Smooth muscle cell of the brain vasculature (primary cell): ENCODE measurements at regions not wholly inside any gene's neighbourhood (a gene's known extent, or its start where the extent isn't known, plus 50 kb on each side); places are given as distances from the start of the nearest gene placed in this dataset.
"Not testable (repeated sequence)": the region's sequence is repeated elsewhere in the genome, so short reads cannot be mapped to it uniquely, and the experiment has no call there.

Experiments
- DNase-seq: peaks from one replicate; pipeline ENCODE4 v3.0.0-alpha.2; 2012; ENCODE audit warnings: low read depth, low spot score

GRCh38 chrX:74080165-74080564 is 223.8 kb upstream of the ZCCHC13 start:
- DNase-seq, result no peak

GRCh38 chrX:74065831-74066390 is 213.4 kb upstream of the XIST start:
- no peak for DNase-seq

- no peak for DNase-seq
Measured at GRCh38 chrX:74063426-74064155, 211.1 kb upstream of the XIST start.

- DNase-seq, result no peak
Measured at GRCh38 chrX:74061879-74062278, 209.4 kb upstream of the XIST start.

- no peak for DNase-seq
Measured at GRCh38 chrX:74049126-74049525, 196.6 kb upstream of the XIST start.

GRCh38 chrX:74034066-74034465 is 181.6 kb upstream of the XIST start:
- not testable (repeated sequence) for DNase-seq

GRCh38 chrX:74031527-74031926 is 179.0 kb upstream of the XIST start:
- not testable (repeated sequence) for DNase-seq

GRCh38 chrX:74030766-74031165 is 178.3 kb upstream of the XIST start:
- DNase-seq, result not testable (repeated sequence)

- DNase-seq, result not testable (repeated sequence)
Measured at GRCh38 chrX:74025145-74025544, 172.6 kb upstream of the XIST start.

- no peak for DNase-seq
Measured at GRCh38 chrX:74023203-74023602, 170.7 kb upstream of the XIST start.

- no peak for DNase-seq
Measured at GRCh38 chrX:74018253-74018652, 165.7 kb upstream of the XIST start.

GRCh38 chrX:74015379-74016019 is 163.0 kb upstream of the XIST start:
- DNase-seq, result peak; percentile 80

- DNase-seq, result no peak
Measured at GRCh38 chrX:74009041-74009440, 156.5 kb upstream of the XIST start.

GRCh38 chrX:73992019-73992418 is 139.5 kb upstream of the XIST start:
- DNase-seq, result no peak

GRCh38 chrX:73987166-73987565 is 134.7 kb upstream of the XIST start:
- no peak for DNase-seq

GRCh38 chrX:73979551-73980131 is 127.1 kb upstream of the XIST start:
- DNase-seq, result no peak

GRCh38 chrX:73977542-73978169 is 125.1 kb upstream of the XIST start:
- no peak for DNase-seq

- DNase-seq, result not testable (repeated sequence)
Measured at GRCh38 chrX:73967461-73967860, 114.9 kb upstream of the XIST start.

- DNase-seq, result no peak
Measured at GRCh38 chrX:73965833-73966232, 113.3 kb upstream of the XIST start.

- no peak for DNase-seq
Measured at GRCh38 chrX:73964579-73964978, 112.1 kb upstream of the XIST start.

GRCh38 chrX:73963682-73964081 is 111.2 kb upstream of the XIST start:
- DNase-seq, result no peak

- no peak for DNase-seq
Measured at GRCh38 chrX:73962948-73963347, 110.4 kb upstream of the XIST start.
